Testis (tissue), 2 donors: ENCODE measurements at regions not wholly inside any gene's neighbourhood (a gene's known extent, or its start where the extent isn't known, plus 50 kb on each side); places are given as distances from the start of the nearest gene placed in this dataset.

ENCODE experiments used
- DNase-seq: peaks from one replicate; pipeline ENCODE4 v3.0.0-alpha.2; 2019
- H3K27ac ChIP-seq, 2 donors: fragments of 200-600 bp; sonication (generic); one replicate each; pipeline ENCODE4 v1.5.1; 2019
- H3K27me3 ChIP-seq: fragments of 200-600 bp; sonication (generic); one replicate; pipeline ENCODE4 v1.5.1; 2019
- H3K36me3 ChIP-seq: fragments of 200-600 bp; sonication (generic); one replicate; pipeline ENCODE4 v1.5.1; 2017; ENCODE audit warnings: low read depth; ENCODE audit errors: missing control alignments
- H3K4me1 ChIP-seq: fragments of 200-600 bp; sonication (generic); one replicate; pipeline ENCODE4 v1.5.1; 2019
- H3K4me3 ChIP-seq, 2 donors: fragments of 200-600 bp; sonication (generic); one replicate each; pipeline ENCODE4 v1.5.1; 2017 to 2019
- H3K9me3 ChIP-seq: fragments of 200-600 bp; sonication (generic); one replicate; pipeline ENCODE4 v1.5.1; 2017
- CTCF ChIP-seq, 3 experiments: fragments of 450-650 bp in 2 of 3; fragments of 200-600 bp in 1 of 3; sonication (generic) in 1 of 3; IDR thresholded peaks; one replicate each; pipeline ENCODE4 v1.5.1; 2016 to 2019; ENCODE audit warnings: antibody characterized with exemption in 3 of 3, mild to moderate bottlenecking in 2 of 3, moderate library complexity in 1 of 3
- POLR2A ChIP-seq: fragments of 450-650 bp; IDR thresholded peaks from one replicate; pipeline ENCODE4 v1.6.1; 2017; ENCODE audit warnings: antibody characterized with exemption, mild to moderate bottlenecking, moderate library complexity
- WGBS, 2 donors: methylation state at CpG; one replicate each; pipeline ENCODE4 v1.1.5; 2018; 5-methylcytosine and 5-hydroxymethylcytosine counted together
- intact Hi-C: fragments of 100-400 bp; cut with DNase I; formaldehyde crosslinking; loops from one replicate; pipeline ENCODE4 v1.15.1; 2023; ENCODE audit warnings: low total_unique reads

- H3K27me3 ChIP-seq, result no peaks in the 10 kb centered on the region
- H3K36me3 ChIP-seq, result no peaks in the 10 kb centered on the region
- intact Hi-C loops, result no loop called here
- H3K27ac ChIP-seq, result no peak overlapping the region
- H3K4me3 ChIP-seq, result no peak overlapping the region
- TF ChIP-seq POLR2A, result no peak
- no peak for TF ChIP-seq CTCF (IDR thresholded peaks at IDR 0.05)
- DNase-seq, result no peak
- no peaks in the 10 kb centered on the region for H3K9me3 ChIP-seq
- H3K4me1 ChIP-seq, result peaks cover 13% of the 10 kb centered on the region
- WGBS, 2 donors, result 68 to 69% methylated on average over 2 of the region's 2 CpGs
Observed at GRCh38 chr2:41737888-41738287, 309.9 kb upstream of the PKDCC start.

GRCh38 chr2:41741951-41742595 lies 305.7 kb upstream of the PKDCC start:
- Histone ChIP-seq H3K36me3 (no peaks in the 10 kb centered on the region), H3K4me3 (no peak overlapping the region), H3K27ac (no peak overlapping the region), H3K27me3 (no peaks in the 10 kb centered on the region), H3K4me1 (peaks cover 6% of the 10 kb centered on the region), H3K9me3 (no peaks in the 10 kb centered on the region)
- no peak for TF ChIP-seq CTCF (IDR thresholded peaks at IDR 0.05)
- no peak for TF ChIP-seq POLR2A
- intact Hi-C loops, result no loop called here
- WGBS, 2 donors, result 83 to 87% methylated on average over 2 of the region's 2 CpGs
- DNase-seq, result peak; percentile 48

GRCh38 chr2:41743324-41743723 lies 304.5 kb upstream of the PKDCC start:
- Histone ChIP-seq H3K27ac (no peak overlapping the region), H3K9me3 (no peaks in the 10 kb centered on the region), H3K27me3 (no peaks in the 10 kb centered on the region), H3K36me3 (no peaks in the 10 kb centered on the region), H3K4me3 (no peak overlapping the region), H3K4me1 (peaks cover 6% of the 10 kb centered on the region)
- TF ChIP-seq POLR2A (no peak), CTCF (IDR thresholded peaks at IDR 0.05) (no peak)
- intact Hi-C loops, result no loop called here
- DNase-seq, result no peak
- WGBS, 2 donors, result 77 to 81% methylated on average over 2 of the region's 2 CpGs

- WGBS, 2 donors, result 85 to 88% methylated on average over 3 of the region's 3 CpGs
- Histone ChIP-seq H3K36me3 (no peaks in the 10 kb centered on the region), H3K27me3 (no peaks in the 10 kb centered on the region), H3K4me1 (no peaks in the 10 kb centered on the region), H3K4me3 (no peak overlapping the region), H3K27ac (no peak overlapping the region), H3K9me3 (no peaks in the 10 kb centered on the region)
- no peak for TF ChIP-seq POLR2A
- no peak for TF ChIP-seq CTCF (IDR thresholded peaks at IDR 0.05)
- no peak for DNase-seq
- intact Hi-C loops, result no loop called here
Observed at GRCh38 chr2:41750829-41751228, 297.0 kb upstream of the PKDCC start.

GRCh38 chr2:41759880-41760279 lies 287.9 kb upstream of the PKDCC start:
- intact Hi-C loops, result no loop called here
- 69 to 76% methylated on average over 3 of the region's 3 CpGs for WGBS, 2 donors
- no peak for DNase-seq
- Histone ChIP-seq H3K27ac (no peak overlapping the region), H3K4me3 (no peak overlapping the region), H3K4me1 (no peaks in the 10 kb centered on the region), H3K27me3 (no peaks in the 10 kb centered on the region), H3K9me3 (no peaks in the 10 kb centered on the region), H3K36me3 (no peaks in the 10 kb centered on the region)
- no peak for TF ChIP-seq POLR2A
- no peak for TF ChIP-seq CTCF (IDR thresholded peaks at IDR 0.05)
